ENCODE measurements at regions not wholly inside any gene's neighbourhood (a gene's known extent, or its start where the extent isn't known, plus 50 kb on each side); places are given as distances from the start of the nearest gene placed in this dataset.
A peak's percentile ranks its signal among the peaks of the same experiment; 100 is the strongest.

DNA sequence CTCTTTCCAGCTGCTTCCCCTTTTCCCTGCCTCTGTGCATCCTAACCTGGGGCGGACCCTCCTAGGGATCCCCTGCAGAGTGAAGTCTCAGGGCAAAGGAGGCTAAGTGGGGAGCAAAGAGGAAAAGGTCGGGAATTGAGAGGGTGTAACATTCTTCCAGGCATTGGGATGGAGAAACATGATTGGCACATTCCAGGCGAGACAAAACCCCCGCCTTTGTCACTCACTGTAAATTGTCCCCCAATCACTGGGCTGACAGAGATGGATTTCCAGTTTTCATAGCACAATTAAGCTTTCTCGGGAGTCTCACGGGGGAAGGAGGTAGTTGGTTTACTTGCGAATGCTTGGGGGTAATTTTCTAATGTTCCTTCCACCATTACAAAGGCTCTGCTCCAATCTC, 74.9 kb downstream of the MIAT start:
- DNase-seq (ENCODE audit: low spot score) = no peak

GRCh38 chr22:26734339-26735018, 77.1 kb downstream of the MIAT start:
- DNase-seq (ENCODE audit: low spot score) = no peak

DNA sequence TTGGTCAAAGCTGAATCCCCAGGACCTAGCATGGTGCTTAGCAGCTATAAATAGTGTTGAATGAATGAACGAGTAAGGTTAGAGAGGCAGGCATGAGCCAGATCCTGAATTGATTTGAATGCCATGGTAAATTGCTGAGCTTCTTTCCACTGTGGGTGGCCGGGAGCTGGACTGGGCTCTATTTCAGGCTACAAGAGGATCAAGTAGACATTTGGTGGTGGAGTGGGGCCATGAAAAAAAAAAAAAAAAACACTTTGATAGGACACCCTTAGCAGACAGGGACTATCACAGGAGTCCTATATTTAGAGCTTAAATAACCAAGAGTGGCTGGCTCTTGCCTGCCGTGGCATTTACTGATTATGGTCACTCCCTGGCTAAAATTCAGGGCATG, 77.6 kb downstream of the MIAT start:
- DNase-seq (ENCODE audit: low spot score) = no peak

- DNase-seq (ENCODE audit: low spot score) = no peak
These were observed 79.9 kb downstream of the MIAT start for GRCh38 chr22:26737262-26737661.

DNA sequence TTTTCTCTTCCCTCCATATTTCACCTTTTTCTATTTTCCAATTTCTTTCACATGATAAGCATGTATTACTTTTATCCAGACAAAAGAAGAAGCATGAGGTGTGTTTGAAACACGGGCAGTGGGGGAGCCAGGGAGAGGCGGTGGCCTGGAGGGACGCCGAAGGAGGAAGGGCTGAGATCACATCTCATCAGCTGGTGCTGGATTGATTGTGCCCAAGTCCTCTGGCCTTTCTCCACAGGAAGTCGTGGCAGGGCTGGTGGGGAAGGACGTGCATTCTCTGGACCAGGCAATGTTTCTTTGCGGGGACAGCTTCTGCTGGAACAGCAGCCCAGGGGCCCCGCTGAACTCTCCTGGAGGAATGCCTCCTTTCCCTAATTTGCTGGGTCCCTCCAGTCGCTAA, 82.9 kb downstream of the MIAT start:
- DNase-seq (ENCODE audit: low spot score) = no peak

DNA sequence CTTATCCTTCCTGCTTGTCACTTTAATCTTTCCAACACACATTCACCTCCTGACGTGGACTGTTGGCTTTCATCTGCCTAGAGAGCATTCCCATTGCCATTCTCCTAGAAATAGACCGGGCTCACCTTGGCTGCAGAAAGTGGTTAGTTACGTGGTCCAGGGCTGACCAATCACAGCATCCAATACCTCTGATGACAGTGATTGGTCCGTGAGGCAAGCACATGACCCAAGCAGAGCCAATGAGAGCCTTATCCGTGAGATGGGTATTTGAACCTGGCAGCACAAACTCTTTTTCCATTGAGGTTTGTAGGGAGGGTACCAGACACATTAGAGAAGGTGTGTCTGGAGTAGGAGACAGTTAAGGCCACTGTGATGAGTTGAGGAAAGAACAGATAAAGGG, 85.8 kb downstream of the MIAT start:
- DNase-seq (ENCODE audit: low spot score) = no peak

GRCh38 chr22:26744892-26745808, 87.8 kb downstream of the MIAT start:
- DNase-seq (ENCODE audit: low spot score) = no peak

DNA sequence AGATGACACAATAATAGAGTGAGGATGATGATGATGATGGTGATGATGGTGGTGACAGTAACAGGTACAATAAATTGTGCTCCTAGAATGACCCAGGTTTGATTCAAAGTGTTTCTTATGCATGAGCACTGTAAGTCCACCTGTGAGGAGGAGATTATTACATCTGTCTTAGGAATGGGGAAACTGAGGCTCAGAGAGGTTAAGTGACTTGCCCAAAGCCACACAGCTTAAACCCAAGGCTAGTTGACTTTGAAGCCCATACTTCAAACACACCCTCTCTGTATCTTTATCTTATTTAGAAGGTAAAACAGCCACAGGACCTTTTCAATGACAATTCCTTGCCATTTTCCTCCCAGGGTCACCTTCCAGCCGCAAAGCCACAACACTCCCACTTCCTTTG, 88.9 kb downstream of the MIAT start:
- DNase-seq (ENCODE audit: low spot score) = no peak

DNA sequence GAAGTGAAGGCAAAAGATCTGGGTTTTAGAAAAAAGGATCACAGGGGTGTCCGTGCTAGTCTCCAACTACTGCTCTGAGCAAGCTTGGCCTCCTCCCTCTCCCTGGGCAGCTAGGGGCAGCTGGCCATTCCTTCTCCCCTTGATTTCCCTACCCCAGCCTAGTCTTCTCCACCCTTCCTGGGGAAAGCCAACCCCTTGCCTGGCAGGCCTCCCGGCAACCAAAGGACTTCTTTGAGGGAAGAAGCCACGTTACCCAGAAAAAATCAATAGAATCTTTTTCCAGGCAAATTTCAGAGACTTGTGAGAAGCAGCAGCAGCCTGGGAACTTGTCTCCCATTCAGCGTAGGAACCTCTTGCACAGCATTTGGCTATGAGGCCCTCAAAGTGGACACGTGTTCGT, 91.5 kb downstream of the MIAT start:
- DNase-seq (ENCODE audit: low spot score) = no peak

GRCh38 chr22:26751217-26751616, 93.8 kb downstream of the MIAT start:
- no peak for DNase-seq (ENCODE audit: low spot score)

GRCh38 chr22:26753125-26753862, 95.9 kb downstream of the MIAT start:
- DNase-seq (ENCODE audit: low spot score) = no peak

DNA sequence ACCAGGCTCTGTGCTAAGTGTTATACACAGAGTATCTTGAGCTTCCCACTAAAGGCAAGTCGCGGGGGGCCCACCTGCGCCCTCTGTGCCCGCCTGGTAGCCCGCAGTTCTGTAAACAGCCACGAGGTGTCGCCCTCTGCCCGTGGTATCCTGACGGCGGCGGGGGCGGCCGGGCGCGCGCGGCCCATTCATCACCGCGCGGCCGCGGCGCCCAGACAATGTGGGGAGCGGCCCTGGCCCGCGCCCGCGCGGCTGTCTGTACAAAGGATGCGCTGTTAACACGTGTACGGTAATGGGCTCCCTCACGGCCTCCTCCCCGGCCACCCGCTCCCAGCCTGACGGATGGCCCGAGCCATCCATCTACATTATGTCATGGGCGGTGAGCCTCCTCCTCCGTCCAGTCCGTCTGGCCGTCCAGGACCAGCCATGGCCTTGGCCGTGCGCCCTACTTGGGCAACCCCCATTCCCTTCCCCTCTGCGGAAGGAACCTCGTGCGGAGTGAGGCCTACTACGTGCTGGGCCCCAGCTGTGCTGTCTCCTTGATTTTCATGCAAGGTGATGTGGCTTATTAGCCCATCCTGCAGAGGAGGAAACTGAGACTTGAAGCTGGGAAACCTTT, 99.4 kb downstream of the MIAT start:
- DNase-seq (ENCODE audit: low spot score) = peak; percentile 81

DNA sequence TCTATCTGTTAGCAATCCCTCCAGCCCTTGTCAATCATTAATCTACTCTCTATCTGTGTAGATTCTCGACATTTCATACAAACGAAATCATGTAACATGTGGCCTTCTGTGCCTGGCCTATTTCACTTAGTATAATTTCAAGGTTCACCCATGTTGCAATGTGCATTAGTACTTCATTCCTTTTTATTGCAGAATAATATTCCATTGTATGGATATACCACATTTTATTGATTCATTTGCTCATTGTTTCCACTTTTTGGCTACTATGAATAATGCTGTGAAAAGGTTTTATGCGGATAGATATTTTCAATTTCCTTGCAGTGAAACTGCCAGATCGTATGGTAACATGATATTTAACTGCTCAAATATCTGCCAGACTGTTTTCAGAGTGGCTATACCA, 100.1 kb downstream of the MIAT start:
- no peak for DNase-seq (ENCODE audit: low spot score)

- no peak for DNase-seq (ENCODE audit: low spot score)
These were observed 105.4 kb downstream of the MIAT start for GRCh38 chr22:26762503-26763472.

GRCh38 chr22:26763633-26764361, 106.4 kb downstream of the MIAT start:
- DNase-seq (ENCODE audit: low spot score) = no peak

DNA sequence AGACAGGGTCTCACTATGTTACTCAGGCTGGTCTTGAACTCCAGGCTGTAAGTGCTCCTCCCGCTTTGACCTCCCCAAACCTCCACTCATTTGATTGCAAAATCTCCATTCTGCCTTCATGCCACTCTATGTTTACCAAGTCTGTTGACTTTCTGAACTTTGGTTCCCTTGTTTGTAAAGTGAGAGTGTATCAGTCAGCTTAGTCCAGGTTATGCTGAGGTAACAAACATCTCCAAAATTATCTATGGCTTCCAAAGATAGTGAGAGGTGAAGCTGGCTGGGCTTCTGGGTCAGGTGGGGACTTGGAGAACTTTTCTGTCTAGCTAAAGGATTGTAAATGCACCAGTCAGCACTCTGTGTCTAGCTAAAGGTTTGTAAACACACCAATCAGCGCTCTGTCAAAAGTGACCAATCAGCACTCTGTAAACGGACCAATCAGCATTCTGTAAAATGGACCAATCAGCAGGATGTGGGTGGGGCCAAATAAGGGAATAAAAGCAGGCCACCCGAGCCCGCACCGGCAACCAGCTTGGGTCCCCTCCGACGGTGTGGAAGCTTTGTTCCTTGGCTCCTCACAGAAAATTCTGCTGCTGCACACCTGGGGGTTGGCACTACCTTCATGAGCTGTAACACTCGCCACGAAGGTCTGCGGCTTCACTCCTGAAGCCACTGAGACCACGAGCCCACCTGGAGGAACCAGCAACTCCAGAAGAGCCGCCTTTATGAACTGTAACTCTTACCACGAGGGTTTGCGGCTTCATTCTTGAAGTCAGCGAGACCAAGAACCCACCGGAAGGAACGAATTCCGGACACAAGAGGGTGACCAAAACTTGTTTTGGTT, 109.3 kb downstream of the MIAT start:
- DNase-seq (ENCODE audit: low spot score) = no peak

DNA sequence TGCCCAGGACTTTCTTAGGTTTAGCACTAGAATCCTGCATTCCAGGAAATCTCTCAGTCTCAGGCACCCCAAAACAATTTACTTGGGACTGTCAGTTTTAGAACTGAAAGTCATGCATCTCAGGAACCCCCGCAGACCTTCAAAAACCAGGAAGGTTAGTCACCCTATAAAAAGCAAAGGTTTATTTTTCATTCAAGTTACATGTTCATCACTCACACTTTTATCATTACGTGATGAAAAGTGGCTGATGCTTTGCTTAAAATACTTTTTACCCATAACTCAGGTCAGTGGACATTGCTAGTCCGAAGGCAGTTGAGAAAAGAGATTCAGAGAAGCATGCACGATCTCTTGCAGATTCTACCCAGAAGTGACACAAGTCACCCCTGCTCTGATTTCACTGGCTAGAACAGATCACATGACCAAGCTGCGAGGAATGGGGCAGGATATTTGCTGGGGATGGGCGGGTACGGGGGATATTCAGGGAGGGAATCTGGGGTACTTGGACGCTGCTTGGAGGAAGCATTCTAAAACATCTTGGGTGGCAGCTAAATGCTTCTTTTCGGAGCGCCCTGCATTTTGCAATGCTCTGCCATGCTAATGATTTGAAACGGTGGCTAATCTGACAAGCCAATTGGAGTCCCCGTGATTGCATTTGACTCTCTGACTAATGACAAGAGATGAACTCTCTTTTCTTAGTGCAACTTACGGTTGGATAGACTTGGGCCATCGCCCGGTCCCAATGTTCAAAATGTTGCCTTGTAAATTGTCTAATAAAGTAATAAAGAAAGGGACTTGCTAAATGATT, 110.2 kb downstream of the MIAT start:
- DNase-seq (ENCODE audit: low spot score) = no peak

DNA sequence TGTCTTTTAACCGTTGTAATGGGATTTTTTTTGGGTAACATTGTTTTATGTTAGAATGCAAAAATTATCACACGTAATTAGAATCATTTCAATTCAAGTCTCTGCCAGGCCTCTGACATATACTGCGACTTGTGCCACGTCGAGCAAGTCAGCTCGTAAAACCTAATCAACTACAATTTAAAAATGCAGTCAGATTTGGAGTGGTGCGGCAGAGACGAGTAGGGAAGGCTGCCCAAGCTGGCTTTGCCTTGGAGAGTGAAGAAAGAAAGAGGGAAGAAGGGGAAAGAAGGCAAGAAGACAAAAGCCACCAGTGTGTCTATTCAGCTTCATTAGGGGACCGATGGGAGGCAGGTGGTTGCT, 110.7 kb downstream of the MIAT start:
- no peak for DNase-seq (ENCODE audit: low spot score)

GRCh38 chr22:26768952-26769351, 111.6 kb downstream of the MIAT start:
- no peak for DNase-seq (ENCODE audit: low spot score)

Data from germinal center (tissue), 1 donor.